GM20000 (cell line): ENCODE measurements at regions not wholly inside any gene's neighbourhood (a gene's known extent, or its start where the extent isn't known, plus 50 kb on each side); places are given as distances from the start of the nearest gene placed in this dataset.

Experiments used
- DNase-seq: peaks from one replicate; pipeline ENCODE4 v3.0.0; 2012; ENCODE audit warnings: low spot score
- CTCF ChIP-seq: IDR thresholded peaks from 2 replicates; pipeline ENCODE4 v1.5.1; 2012; ENCODE audit warnings: mild to moderate bottlenecking, control low read depth; ENCODE audit errors: extremely low read depth, missing control alignments

DNA sequence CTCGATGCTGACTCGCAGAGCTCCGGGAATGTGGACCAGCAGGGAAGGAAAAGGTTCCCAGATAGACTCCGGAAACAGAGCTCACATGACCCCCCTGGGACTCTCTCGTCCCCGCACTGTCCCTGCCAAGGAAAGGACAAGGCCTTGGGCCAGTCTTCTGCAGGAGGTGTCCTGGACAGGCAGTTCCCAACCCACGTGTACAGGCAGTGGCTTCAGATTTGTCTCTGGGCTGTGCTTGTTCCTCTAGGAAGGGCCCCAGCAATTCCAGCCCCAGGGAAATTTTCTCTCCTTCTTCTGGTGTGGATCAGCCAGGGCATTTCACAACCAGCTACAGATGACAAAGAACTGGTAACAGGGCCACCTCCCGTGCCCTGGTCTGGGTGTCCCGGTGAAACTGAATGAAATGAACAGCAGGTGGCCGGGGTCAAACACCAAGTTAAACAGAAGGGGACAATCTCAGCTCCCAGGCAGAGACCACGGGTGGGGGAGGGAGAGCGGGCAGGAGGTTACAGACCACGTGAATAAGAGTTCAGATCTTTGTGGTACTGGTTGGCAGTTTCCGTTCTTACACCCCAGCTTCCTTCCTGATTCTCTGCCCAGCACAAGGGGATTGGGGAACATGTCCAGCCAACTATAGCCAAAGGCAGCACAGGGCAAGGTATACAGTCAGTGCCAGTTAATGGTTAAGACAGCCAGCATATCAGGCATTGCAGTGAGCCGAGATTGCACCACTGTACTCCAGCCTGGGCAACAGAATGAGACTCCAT lies 52.2 kb upstream of the CAB39 start:
- no peak for DNase-seq
- TF ChIP-seq CTCF = no peak

- no peak for TF ChIP-seq CTCF
- DNase-seq = no peak
Observed at GRCh38 chr2:230661072-230661957, 51.3 kb upstream of the CAB39 start.
